Kidney capillary endothelial cell (primary cell): ENCODE measurements at regions not wholly inside any gene's neighbourhood (a gene's known extent, or its start where the extent isn't known, plus 50 kb on each side); places are given as distances from the start of the nearest gene placed in this dataset.
"Not testable (repeated sequence)": the region's sequence is repeated elsewhere in the genome, so short reads cannot be mapped to it uniquely, and the experiment has no call there.

Experiments
- DNase-seq: peaks from one replicate; pipeline ENCODE4 v3.0.0-alpha.2; 2018; ENCODE audit warnings: low spot score

- DNase-seq: no peak
Measured at GRCh38 chr4:107468156-107468555, 251.9 kb downstream of the PAPSS1 start.

GRCh38 chr4:107467461-107467860, 252.6 kb downstream of the PAPSS1 start:
- DNase-seq: no peak

DNA sequence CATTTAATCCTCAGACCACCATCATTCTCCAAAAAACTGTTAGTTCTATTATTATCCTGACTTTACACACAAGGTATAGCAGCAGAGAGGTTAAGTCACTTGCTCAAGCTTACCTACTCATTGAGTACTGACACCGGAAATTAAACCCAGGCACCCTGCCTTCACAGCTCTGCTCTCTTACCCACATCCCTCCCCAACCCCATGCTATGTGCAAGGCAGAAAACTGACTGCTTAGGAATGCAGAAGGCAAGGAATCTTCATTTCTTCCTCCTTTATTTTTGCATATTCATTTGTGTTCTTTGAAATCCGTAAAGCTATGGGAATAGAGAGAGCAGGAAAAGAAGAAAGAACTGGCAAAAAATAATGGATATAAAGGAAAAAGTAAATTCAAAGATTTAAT, 261.8 kb downstream of the PAPSS1 start:
- DNase-seq: no peak

- DNase-seq: no peak
Measured at GRCh38 chr4:107453987-107454386, 266.0 kb downstream of the PAPSS1 start.

GRCh38 chr4:107452717-107453630, 267.1 kb downstream of the PAPSS1 start:
- DNase-seq: no peak

DNA sequence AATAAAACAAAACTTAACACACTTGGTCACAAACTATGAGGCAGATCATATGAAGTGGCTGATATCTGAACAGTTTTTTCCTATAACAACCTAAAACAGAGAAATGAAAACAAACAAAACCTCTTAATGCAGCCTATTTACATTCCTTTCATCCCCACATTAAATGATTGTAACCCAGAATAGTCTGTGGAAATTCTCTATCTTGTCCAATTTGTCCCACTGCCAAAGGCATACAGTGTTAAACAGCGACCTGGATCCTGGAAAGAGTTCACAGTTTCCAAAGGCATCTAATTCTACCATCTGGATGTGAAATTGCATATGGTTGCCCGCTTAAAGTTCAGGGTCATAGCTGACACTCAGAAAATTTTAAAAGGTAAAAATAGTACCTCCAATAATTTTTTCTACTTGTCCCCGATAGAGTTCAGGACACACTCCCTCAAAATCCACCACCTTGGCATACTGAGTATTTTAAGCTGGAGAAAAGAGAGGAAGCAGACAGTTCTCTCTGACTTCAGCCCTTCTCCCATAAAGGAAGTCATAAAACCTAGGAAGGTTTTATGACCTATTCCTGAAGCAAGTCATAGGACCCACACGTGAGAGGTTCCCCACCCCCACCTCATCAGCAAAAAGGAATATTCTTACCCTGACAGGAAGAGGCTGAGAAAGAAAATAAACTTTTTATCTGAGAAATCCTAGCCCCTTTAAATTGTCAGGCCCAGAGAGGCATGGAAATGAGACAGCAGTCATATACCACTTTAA, 270.2 kb downstream of the PAPSS1 start:
- no peak for DNase-seq

GRCh38 chr4:107442538-107443111, 277.4 kb downstream of the PAPSS1 start:
- DNase-seq: no peak

GRCh38 chr4:107439401-107439800, 280.6 kb downstream of the PAPSS1 start:
- no peak for DNase-seq

DNA sequence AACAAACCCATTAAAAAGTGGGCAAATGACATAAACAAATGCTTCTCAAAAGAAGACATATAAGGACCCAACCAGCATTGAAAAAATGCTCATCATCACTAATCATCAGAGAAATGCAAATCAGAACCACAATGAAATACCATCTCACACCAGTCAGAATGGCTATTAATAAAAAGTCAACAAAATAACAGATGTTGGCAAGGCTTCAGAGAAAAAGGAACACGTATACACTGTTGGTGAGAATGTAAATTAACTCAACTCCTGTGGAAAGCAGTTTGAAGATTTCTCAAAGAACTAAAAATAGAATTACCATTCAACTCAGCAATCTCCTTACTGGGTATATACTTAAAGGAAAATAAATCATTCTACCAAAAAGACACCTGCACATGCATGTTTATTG, 283.6 kb downstream of the PAPSS1 start:
- DNase-seq: not testable (repeated sequence)

- no peak for DNase-seq
Measured at GRCh38 chr4:107432451-107432850, 287.6 kb downstream of the PAPSS1 start.

GRCh38 chr4:107423677-107424405, 296.2 kb downstream of the PAPSS1 start:
- no peak for DNase-seq

GRCh38 chr4:107419536-107419935, 300.5 kb downstream of the PAPSS1 start:
- DNase-seq: not testable (repeated sequence)

DNA sequence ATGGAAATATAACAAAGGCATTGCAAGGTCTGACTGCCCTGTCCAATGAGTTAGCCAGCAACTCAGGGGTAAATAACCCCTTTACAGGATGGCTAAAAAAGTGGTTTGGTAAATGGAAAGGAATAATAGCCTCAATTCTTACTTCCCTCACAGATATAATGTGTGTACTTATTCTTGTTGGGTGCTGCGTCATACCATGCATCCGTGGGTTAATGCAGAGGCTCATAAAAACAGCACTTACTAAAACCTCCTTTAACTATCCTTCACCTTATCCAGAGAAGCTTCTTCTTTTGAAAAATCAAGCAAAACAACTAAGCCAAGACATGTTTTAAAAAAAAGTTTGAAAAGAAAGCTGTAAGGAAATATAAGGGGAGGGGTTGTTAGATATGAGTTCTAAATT, 301.0 kb downstream of the PAPSS1 start:
- DNase-seq: no peak

DNA sequence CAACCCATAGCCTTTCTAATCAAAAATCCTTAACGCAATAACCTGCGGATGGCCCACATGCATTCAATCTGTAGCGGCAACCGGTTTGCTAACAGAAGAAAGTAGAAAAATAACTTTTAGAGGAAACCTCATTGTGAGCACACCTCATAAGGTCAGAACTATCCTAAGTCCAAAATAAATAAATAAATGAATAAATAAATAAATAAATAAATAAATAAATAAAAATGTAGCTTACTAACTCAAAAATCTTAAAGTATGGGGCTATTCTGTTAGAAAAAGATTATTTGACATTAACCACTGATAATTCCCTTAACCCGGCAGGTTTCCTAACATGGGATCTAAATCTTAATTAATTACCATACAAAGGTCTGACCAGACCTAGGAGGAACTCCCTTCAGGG, 304.5 kb downstream of the PAPSS1 start:
- DNase-seq: not testable (repeated sequence)

- not testable (repeated sequence) for DNase-seq
Measured at GRCh38 chr4:107409872-107410271, 310.2 kb downstream of the PAPSS1 start.

GRCh38 chr4:107408968-107409367, 311.1 kb downstream of the PAPSS1 start:
- DNase-seq: no peak

GRCh38 chr4:107404591-107405300, 315.3 kb downstream of the PAPSS1 start:
- no peak for DNase-seq

GRCh38 chr4:107402291-107402690, 317.7 kb downstream of the PAPSS1 start:
- no peak for DNase-seq

- no peak for DNase-seq
Measured at GRCh38 chr4:107392951-107393350, 327.1 kb downstream of the PAPSS1 start.

GRCh38 chr4:107392380-107392779, 327.7 kb downstream of the PAPSS1 start:
- no peak for DNase-seq

DNA sequence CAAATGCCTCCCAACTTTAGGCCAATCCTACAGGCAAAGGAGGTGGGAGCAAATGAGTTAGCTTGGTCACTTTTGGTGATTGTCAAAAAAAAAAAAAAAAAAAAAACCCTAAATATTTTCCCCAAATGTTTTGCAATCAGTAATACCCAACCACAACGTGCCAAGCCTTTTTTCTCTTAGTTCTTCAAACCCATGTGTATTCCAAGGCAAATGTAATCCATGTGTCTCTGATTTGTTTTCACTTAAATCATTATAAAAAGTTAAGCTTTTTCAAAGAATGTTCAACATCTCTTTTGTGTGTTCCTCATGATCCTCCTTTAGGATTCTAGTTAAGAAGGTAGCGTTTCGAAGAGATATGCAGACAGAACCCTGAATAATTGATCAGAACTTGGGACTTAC, 328.4 kb downstream of the PAPSS1 start:
- DNase-seq: no peak
